Ishikawa (cell line): ENCODE measurements at regions not wholly inside any gene's neighbourhood (a gene's known extent, or its start where the extent isn't known, plus 50 kb on each side); places are given as distances from the start of the nearest gene placed in this dataset.

Experiments
- FOXM1 ChIP-seq: IDR thresholded peaks from 2 replicates; pipeline ENCODE4 v1.6.1; 2012; ENCODE audit warnings: low read depth, borderline replicate concordance
- ZBTB7A ChIP-seq: IDR thresholded peaks from 2 replicates; pipeline ENCODE4 v1.6.1; 2012; ENCODE audit warnings: low read depth

- TF ChIP-seq FOXM1: no peak
- TF ChIP-seq ZBTB7A: no peak
These were observed 559.6 kb upstream of the NRSN1 start for GRCh38 chr6:23566418-23566817.
